H9 (cell line): ENCODE measurements at regions not wholly inside any gene's neighbourhood (a gene's known extent, or its start where the extent isn't known, plus 50 kb on each side); places are given as distances from the start of the nearest gene placed in this dataset.

ENCODE experiments used
- DNase-seq: peaks from one replicate; pipeline ENCODE4 v3.0.0-alpha.2; 2017
- H2AFZ ChIP-seq: one replicate; pipeline ENCODE4 v1.6.1; 2013; ENCODE audit warnings: mild to moderate bottlenecking, low read length, control low read depth, moderate library complexity
- H2AK5ac ChIP-seq: 2 replicates; pipeline ENCODE4 v1.6.1; 2013; ENCODE audit warnings: low read length, control low read depth, mixed read lengths; ENCODE audit not compliant: insufficient read length
- H2BK120ac ChIP-seq: one replicate; pipeline ENCODE4 v1.6.1; 2013; ENCODE audit warnings: low read depth, mild to moderate bottlenecking, low read length, control low read depth, inconsistent platforms; ENCODE audit not compliant: poor library complexity, severe bottlenecking
- H2BK12ac ChIP-seq: 2 replicates; pipeline ENCODE4 v1.6.1; 2013; ENCODE audit warnings: low read length, control low read depth, mixed read lengths, low read depth; ENCODE audit not compliant: insufficient read length
- H2BK15ac ChIP-seq: 2 replicates; pipeline ENCODE4 v1.6.1; 2013; ENCODE audit warnings: low read depth, low read length, control low read depth
- H2BK20ac ChIP-seq: one replicate; pipeline ENCODE4 v1.6.1; 2013; ENCODE audit warnings: low read depth, mild to moderate bottlenecking, low read length, control low read depth, inconsistent platforms; ENCODE audit not compliant: poor library complexity, severe bottlenecking
- H2BK5ac ChIP-seq: 2 replicates; pipeline ENCODE4 v1.6.1; 2013; ENCODE audit warnings: low read length, control low read depth, mixed read lengths; ENCODE audit not compliant: insufficient read length
- H3K14ac ChIP-seq: 2 replicates; pipeline ENCODE4 v1.6.1; 2013; ENCODE audit warnings: low read length, control low read depth; ENCODE audit not compliant: insufficient read depth
- H3K18ac ChIP-seq: 2 replicates; pipeline ENCODE4 v1.6.1; 2013; ENCODE audit warnings: low read depth, mild to moderate bottlenecking, mixed read lengths, low read length, control low read depth; ENCODE audit not compliant: insufficient read length
- H3K23ac ChIP-seq: 2 replicates; pipeline ENCODE4 v1.6.1; 2013; ENCODE audit warnings: low read length, control low read depth, mixed read lengths, low read depth; ENCODE audit not compliant: insufficient read length
- H3K23me2 ChIP-seq: 2 replicates; pipeline ENCODE4 v1.6.1; 2013; ENCODE audit warnings: low read depth, mild to moderate bottlenecking, mixed read lengths, low read length, control low read depth; ENCODE audit not compliant: insufficient read length, poor library complexity, severe bottlenecking
- H3K27ac ChIP-seq: 2 replicates; pipeline ENCODE4 v1.5.1; 2013; ENCODE audit warnings: low read length, control low read depth, mixed read lengths, low read depth; ENCODE audit not compliant: insufficient read length
- H3K27me3 ChIP-seq: 2 replicates; pipeline ENCODE4 v1.6.1; 2013; ENCODE audit warnings: low read length, control low read depth, inconsistent platforms; ENCODE audit not compliant: insufficient read depth
- H3K4ac ChIP-seq: 2 replicates; pipeline ENCODE4 v1.6.1; 2013; ENCODE audit warnings: low read depth, mild to moderate bottlenecking, control low read depth, inconsistent platforms, low read length, moderate library complexity
- H3K4me1 ChIP-seq: 2 replicates; pipeline ENCODE4 v1.6.1; 2013; ENCODE audit warnings: low read length, control low read depth, inconsistent platforms; ENCODE audit not compliant: insufficient read depth
- H3K4me2 ChIP-seq: 2 replicates; pipeline ENCODE4 v1.6.1; 2013; ENCODE audit warnings: low read length, control low read depth, mixed read lengths; ENCODE audit not compliant: insufficient read length, insufficient read depth
- H3K56ac ChIP-seq: 2 replicates; pipeline ENCODE4 v1.6.1; 2013; ENCODE audit warnings: low read depth, mild to moderate bottlenecking, mixed read lengths, low read length, control low read depth; ENCODE audit not compliant: insufficient read length
- H3K79me1 ChIP-seq: 2 replicates; pipeline ENCODE4 v1.6.1; 2013; ENCODE audit warnings: low read depth, mild to moderate bottlenecking, moderate library complexity, low read length, control low read depth, inconsistent platforms; ENCODE audit not compliant: insufficient read depth, poor library complexity, severe bottlenecking
- H3K79me2 ChIP-seq: 2 replicates; pipeline ENCODE4 v1.6.1; 2013; ENCODE audit warnings: low read length, control low read depth, inconsistent platforms; ENCODE audit not compliant: insufficient read depth
- H3K9ac ChIP-seq: 2 replicates; pipeline ENCODE4 v1.6.1; 2013; ENCODE audit warnings: low read length, control low read depth, mixed read lengths; ENCODE audit not compliant: insufficient read length; ENCODE audit errors: extremely low read depth
- H3K9me3 ChIP-seq: one replicate; pipeline ENCODE4 v1.6.1; 2013; ENCODE audit warnings: low read depth, low read length, inconsistent platforms; ENCODE audit not compliant: control insufficient read depth
- H3T11ph ChIP-seq: one replicate; pipeline ENCODE4 v1.6.1; 2013; ENCODE audit warnings: mild to moderate bottlenecking, low read length, control low read depth, inconsistent platforms
- H4K20me1 ChIP-seq: one replicate; pipeline ENCODE4 v1.6.1; 2013; ENCODE audit not compliant: control insufficient read depth, insufficient read length, insufficient read depth
- H4K5ac ChIP-seq: 2 replicates; pipeline ENCODE4 v1.6.1; 2013; ENCODE audit warnings: low read depth, mild to moderate bottlenecking, mixed read lengths, low read length, control low read depth; ENCODE audit not compliant: insufficient read length
- H4K8ac ChIP-seq: replicated peaks from 2 replicates; pipeline ENCODE4 v1.6.1; 2013; ENCODE audit warnings: low read length, control low read depth, mixed read lengths, low read depth; ENCODE audit not compliant: insufficient read length
- H4K91ac ChIP-seq: 2 replicates; pipeline ENCODE4 v1.6.1; 2013; ENCODE audit warnings: low read depth, mild to moderate bottlenecking, moderate library complexity, mixed read lengths, low read length, control low read depth; ENCODE audit not compliant: insufficient read length
- H3K27ac Mint-ChIP-seq, 3 experiments: 2 replicates in 2 of 3; 3 replicates in 1 of 3; pipeline ENCODE4 v1.8.0; 2020 to 2021; ENCODE audit warnings: mixed read lengths in 3 of 3, mild to moderate bottlenecking in 1 of 3, moderate library complexity in 1 of 3
- H3K27me3 Mint-ChIP-seq: 2 replicates; pipeline ENCODE4 v1.8.0; 2021; ENCODE audit warnings: low read depth, mild to moderate bottlenecking, moderate library complexity, mixed read lengths
- H3K36me3 Mint-ChIP-seq, 3 experiments: 2 replicates in 2 of 3; 3 replicates in 1 of 3; pipeline ENCODE4 v1.8.0; 2020 to 2021; ENCODE audit warnings: low read depth in 3 of 3, mixed read lengths in 3 of 3; ENCODE audit not compliant: insufficient read depth in 1 of 3
- H3K4me1 Mint-ChIP-seq, 2 experiments: 2 replicates each; pipeline ENCODE4 v1.8.0; 2020; ENCODE audit warnings: mixed read lengths in 2 of 2
- H3K4me3 Mint-ChIP-seq, 2 experiments: 2 replicates in 1 of 2; 3 replicates in 1 of 2; pipeline ENCODE4 v1.8.0; 2020 to 2021; ENCODE audit warnings: mild to moderate bottlenecking in 2 of 2, mixed read lengths in 2 of 2, moderate library complexity in 1 of 2
- H3K9me3 Mint-ChIP-seq, 2 experiments: 2 replicates in 1 of 2; 3 replicates in 1 of 2; pipeline ENCODE4 v1.8.0; 2020; ENCODE audit warnings: mild to moderate bottlenecking in 2 of 2, mixed read lengths in 2 of 2, moderate library complexity in 1 of 2
- WGBS: extraction: QIAGEN DNeasy Blood & Tissue Kit; methylation state at CpG from one replicate; pipeline ENCODE4 v1.1.7; 2013; ENCODE audit warnings: missing lambda C conversion rate, low lambda C conversion rate, mixed read lengths; ENCODE audit not compliant: insufficient read length; ENCODE audit errors: extremely low coverage; 5-methylcytosine and 5-hydroxymethylcytosine counted together
- TF ChIP-seq, protein P1 (sequence below): fragments of 200-600 bp; sonication (generic); conservative IDR thresholded peaks from 3 replicates; pipeline ENCODE4 v1.8.0; 2021; ENCODE audit warnings: antibody characterized with exemption, mild to moderate bottlenecking

- Mint-ChIP-seq H3K4me1 (peaks cover 8 to 20% of the 10 kb centered on the region in 2 experiments; a peak in 3 of 4 replicates), H3K4me3 (no peak overlapping the region), H3K36me3 (no peaks in the 10 kb centered on the region), H3K27ac (no peak overlapping the region; a peak in 1 of 7 replicates), H3K27me3 (no peaks in the 10 kb centered on the region; the same call in 1 of the 2 replicates), H3K9me3 (no peaks in the 10 kb centered on the region)
- no peaks in the 10 kb centered on the region for H3K79me2 ChIP-seq
- H3T11ph ChIP-seq: no peak overlapping the region
- no peaks in the 10 kb centered on the region; the same call in 1 of the 2 replicates for H3K4me1 ChIP-seq
- no peak overlapping the region for H3K27ac ChIP-seq
- no peak overlapping the region for H4K5ac ChIP-seq
- H2BK12ac ChIP-seq: no peak overlapping the region
- no peak overlapping the region for H3K4ac ChIP-seq
- no peak overlapping the region for H2BK5ac ChIP-seq
- H3K27me3 ChIP-seq: no peaks in the 10 kb centered on the region
- H2BK15ac ChIP-seq: no peak overlapping the region
- no peak overlapping the region for H2BK20ac ChIP-seq
- no peaks in the 10 kb centered on the region for H3K9me3 ChIP-seq
- H3K18ac ChIP-seq: no peak overlapping the region
- H4K8ac ChIP-seq: no peak overlapping the region
- H4K20me1 ChIP-seq: no peaks in the 10 kb centered on the region
- no peak overlapping the region for H3K23ac ChIP-seq
- TF ChIP-seq, protein P1, sequence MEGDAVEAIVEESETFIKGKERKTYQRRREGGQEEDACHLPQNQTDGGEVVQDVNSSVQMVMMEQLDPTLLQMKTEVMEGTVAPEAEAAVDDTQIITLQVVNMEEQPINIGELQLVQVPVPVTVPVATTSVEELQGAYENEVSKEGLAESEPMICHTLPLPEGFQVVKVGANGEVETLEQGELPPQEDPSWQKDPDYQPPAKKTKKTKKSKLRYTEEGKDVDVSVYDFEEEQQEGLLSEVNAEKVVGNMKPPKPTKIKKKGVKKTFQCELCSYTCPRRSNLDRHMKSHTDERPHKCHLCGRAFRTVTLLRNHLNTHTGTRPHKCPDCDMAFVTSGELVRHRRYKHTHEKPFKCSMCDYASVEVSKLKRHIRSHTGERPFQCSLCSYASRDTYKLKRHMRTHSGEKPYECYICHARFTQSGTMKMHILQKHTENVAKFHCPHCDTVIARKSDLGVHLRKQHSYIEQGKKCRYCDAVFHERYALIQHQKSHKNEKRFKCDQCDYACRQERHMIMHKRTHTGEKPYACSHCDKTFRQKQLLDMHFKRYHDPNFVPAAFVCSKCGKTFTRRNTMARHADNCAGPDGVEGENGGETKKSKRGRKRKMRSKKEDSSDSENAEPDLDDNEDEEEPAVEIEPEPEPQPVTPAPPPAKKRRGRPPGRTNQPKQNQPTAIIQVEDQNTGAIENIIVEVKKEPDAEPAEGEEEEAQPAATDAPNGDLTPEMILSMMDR: no peak
- WGBS: no CpG with 5 or more reads among the region's 20 CpGs
- H3K23me2 ChIP-seq: no peaks in the 10 kb centered on the region
- H2AFZ ChIP-seq: no peak overlapping the region
- no peak overlapping the region for H4K91ac ChIP-seq
- H3K4me2 ChIP-seq: no peak overlapping the region
- no peaks in the 10 kb centered on the region for H3K79me1 ChIP-seq
- H2BK120ac ChIP-seq: no peak overlapping the region
- no peak for DNase-seq
- no peak overlapping the region for H3K9ac ChIP-seq
- H3K14ac ChIP-seq: no peak overlapping the region
- H2AK5ac ChIP-seq: no peak overlapping the region
- H3K56ac ChIP-seq: no peak overlapping the region
Measured at GRCh38 chr5:3180636-3181035, 415.0 kb upstream of the IRX1 start.
